A549 (cell line): ENCODE measurements at regions not wholly inside any gene's neighbourhood (a gene's known extent, or its start where the extent isn't known, plus 50 kb on each side); places are given as distances from the start of the nearest gene placed in this dataset.

ENCODE experiments used
- ATAC-seq, 2 experiments: fragments of 200-7000 bp in 1 of 2; fragments of >200 bp in 1 of 2; cut with Nextera tagmentation in 1 of 2; cut with Tn5 transposase in 1 of 2; 3 replicates each; pipeline versions ENCODE4 v1.8.0 to v1.9.1; 2018 to 2020; ENCODE audit warnings: mild to moderate bottlenecking in 1 of 2, moderate library complexity in 1 of 2
- CTCF ChIA-PET: fragments of 300-600 bp; sonication (Branson Sonifier 250); formaldehyde crosslinking; extraction: SDS; loops from one replicate; lab custom pipeline; 2021; ENCODE audit warnings: antibody characterized with exemption, inconsistent platforms; lab: Yijun Ruan, JAX
- POLR2A ChIA-PET: fragments of 350-600 bp; formaldehyde crosslinking; extraction: SDS; loops from one replicate; lab custom pipeline; 2021; ENCODE audit warnings: antibody characterized with exemption, inconsistent platforms; lab: Yijun Ruan, JAX
- DNase-seq, 2 experiments: peaks; one replicate each; pipeline versions ENCODE4 v3.0.0 to v3.0.0-alpha.2; 2011 to 2016; ENCODE audit warnings: low read depth in 1 of 2, low spot score in 1 of 2
- FAIRE-seq: peaks from 2 replicates; lab custom pipeline; 2011; peaks lifted over from hg19 to GRCh38; lab: Jason Lieb, UNC
- H3K27ac ChIP-seq, 2 experiments: fragments of >200 bp; sonication (Bioruptor Twin); formaldehyde crosslinking; 3 replicates each; pipeline ENCODE4 v1.5.1; 2016 to 2017
- H3K4me1 ChIP-seq: fragments of >200 bp; sonication (Bioruptor Twin); formaldehyde crosslinking; 3 replicates; pipeline ENCODE4 v1.6.1; 2016
- H3K4me2 ChIP-seq: fragments of >200 bp; sonication (Bioruptor Twin); formaldehyde crosslinking; 3 replicates; pipeline ENCODE4 v1.6.1; 2016
- H3K4me3 ChIP-seq: fragments of >200 bp; sonication (Bioruptor Twin); formaldehyde crosslinking; 3 replicates; pipeline ENCODE4 v1.5.1; 2016
- H3K9me3 ChIP-seq: fragments of >200 bp; sonication (Bioruptor Twin); formaldehyde crosslinking; 3 replicates; pipeline ENCODE4 v1.6.1; 2016
- BHLHE40 ChIP-seq: IDR thresholded peaks from 2 replicates; pipeline ENCODE4 v1.6.1; 2012; ENCODE audit warnings: low read depth, low read length, inconsistent platforms
- CBX2 ChIP-seq: fragments of 200-600 bp; sonication (generic); IDR thresholded peaks from 2 replicates; pipeline ENCODE4 v1.6.1; 2016; ENCODE audit warnings: low read depth, mild to moderate bottlenecking, borderline replicate concordance
- CBX8 ChIP-seq: fragments of 200-600 bp; sonication (generic); IDR thresholded peaks from 2 replicates; pipeline ENCODE4 v1.6.1; 2016
- CTCF ChIP-seq: fragments of >200 bp; sonication (Bioruptor Twin); formaldehyde crosslinking; IDR thresholded peaks from 3 replicates; pipeline ENCODE4 v1.5.1; 2016
- EHF ChIP-seq: fragments of 250-450 bp; sonication (Bioruptor Pico); IDR thresholded peaks from 2 replicates; pipeline ENCODE4 v1.5.0; 2020; ENCODE audit warnings: mild to moderate bottlenecking
- ELK1 ChIP-seq: fragments of 150-350 bp; IDR thresholded peaks from 2 replicates; pipeline ENCODE4 v1.6.1; 2014; ENCODE audit warnings: low read depth, mild to moderate bottlenecking, low read length
- EP300 ChIP-seq, 2 experiments: fragments of >200 bp; sonication (Bioruptor Twin); formaldehyde crosslinking; IDR thresholded peaks; 2 replicates in 1 of 2; 3 replicates in 1 of 2; pipeline ENCODE4 v1.6.1; 2016 to 2017
- ESRRA ChIP-seq: fragments of 150-350 bp; IDR thresholded peaks from 2 replicates; pipeline ENCODE4 v1.6.1; 2014; ENCODE audit warnings: mild to moderate bottlenecking, low read length, borderline replicate concordance
- FOSB ChIP-seq: fragments of 250-450 bp; sonication (Bioruptor Pico); IDR thresholded peaks from 2 replicates; pipeline ENCODE4 v1.5.0; 2020; ENCODE audit warnings: mild to moderate bottlenecking, moderate library complexity
- HES2 ChIP-seq: fragments of >200 bp; sonication (Bioruptor Twin); formaldehyde crosslinking; IDR thresholded peaks from 2 replicates; pipeline ENCODE4 v1.6.1; 2016
- HEYL ChIP-seq: fragments of 250-450 bp; sonication (Bioruptor Pico); IDR thresholded peaks from 2 replicates; pipeline ENCODE4 v1.8.0; 2021; ENCODE audit warnings: mild to moderate bottlenecking, moderate library complexity
- HOXB13 ChIP-seq: fragments of 250-450 bp; sonication (Bioruptor Pico); IDR thresholded peaks from 2 replicates; pipeline ENCODE4 v1.5.0; 2020; ENCODE audit warnings: low read depth, mild to moderate bottlenecking, moderate library complexity
- HOXB5 ChIP-seq: fragments of 250-450 bp; sonication (Bioruptor Pico); IDR thresholded peaks from 2 replicates; pipeline ENCODE4 v1.5.0; 2020; ENCODE audit warnings: mild to moderate bottlenecking, moderate library complexity
- JUN ChIP-seq, 2 experiments: fragments of >200 bp; sonication (Bioruptor Twin); formaldehyde crosslinking; IDR thresholded peaks; 2 replicates in 1 of 2; 3 replicates in 1 of 2; pipeline ENCODE4 v1.6.1; 2016 to 2017
- KDM5A ChIP-seq: fragments of 200-600 bp; sonication (generic); IDR thresholded peaks from 2 replicates; pipeline ENCODE4 v1.6.1; 2016; ENCODE audit warnings: antibody characterized with exemption, mild to moderate bottlenecking
- MAZ ChIP-seq: fragments of 150-350 bp; IDR thresholded peaks from 2 replicates; pipeline ENCODE4 v1.6.1; 2014; ENCODE audit warnings: antibody characterized with exemption, low read depth, low read length, borderline replicate concordance
- NPAS2 ChIP-seq: fragments of 250-450 bp; sonication (Bioruptor Pico); IDR thresholded peaks from 2 replicates; pipeline ENCODE4 v1.8.0; 2022; ENCODE audit warnings: mild to moderate bottlenecking, moderate library complexity, borderline replicate concordance
- RARB ChIP-seq: fragments of 250-450 bp; sonication (Bioruptor Pico); IDR thresholded peaks from 2 replicates; pipeline ENCODE4 v1.8.0; 2021; ENCODE audit warnings: mild to moderate bottlenecking, moderate library complexity
- RCOR1 ChIP-seq: fragments of 150-350 bp; IDR thresholded peaks from 2 replicates; pipeline ENCODE4 v1.6.1; 2014; ENCODE audit warnings: antibody characterized with exemption, low read length, low read depth
- RNF2 ChIP-seq: fragments of 200-600 bp; sonication (generic); IDR thresholded peaks from 2 replicates; pipeline ENCODE4 v1.6.1; 2016; ENCODE audit warnings: low read depth, mild to moderate bottlenecking, antibody characterized with exemption, moderate library complexity, borderline replicate concordance
- SREBF2 ChIP-seq: fragments of 450-650 bp; IDR thresholded peaks from 2 replicates; pipeline ENCODE4 v1.6.1; 2014; ENCODE audit warnings: mild to moderate bottlenecking, moderate library complexity
- TP53 ChIP-seq: fragments of 250-450 bp; sonication (Bioruptor Pico); IDR thresholded peaks from 2 replicates; pipeline ENCODE4 v1.5.0; 2021; ENCODE audit warnings: mild to moderate bottlenecking, moderate library complexity
- USF2 ChIP-seq: fragments of 450-650 bp; IDR thresholded peaks from 2 replicates; pipeline ENCODE4 v1.6.1; 2014; ENCODE audit warnings: antibody characterized with exemption
- ZFP36 ChIP-seq: fragments of 450-650 bp; IDR thresholded peaks from 2 replicates; pipeline ENCODE4 v1.6.1; 2014; ENCODE audit warnings: borderline replicate concordance; ENCODE audit not compliant: partially characterized antibody
- ZNF302 ChIP-seq: fragments of 250-450 bp; sonication (Bioruptor Pico); IDR thresholded peaks from 2 replicates; pipeline ENCODE4 v1.9.0; 2021; ENCODE audit warnings: inconsistent platforms, mild to moderate bottlenecking, moderate library complexity
- ZSCAN20 ChIP-seq: fragments of 250-450 bp; sonication (Bioruptor Pico); IDR thresholded peaks from 2 replicates; pipeline ENCODE4 v1.8.0; 2022; ENCODE audit warnings: mild to moderate bottlenecking, moderate library complexity
- WGBS: methylation state at CpG from one replicate; pipeline ENCODE4 v1.1.6; 2017; ENCODE audit errors: missing lambda C conversion rate; 5-methylcytosine and 5-hydroxymethylcytosine counted together
- TF ChIP-seq, protein P1 (sequence below): fragments of >200 bp; sonication (Bioruptor Twin); formaldehyde crosslinking; IDR thresholded peaks from 3 replicates; pipeline ENCODE4 v1.6.1; 2016

DNA sequence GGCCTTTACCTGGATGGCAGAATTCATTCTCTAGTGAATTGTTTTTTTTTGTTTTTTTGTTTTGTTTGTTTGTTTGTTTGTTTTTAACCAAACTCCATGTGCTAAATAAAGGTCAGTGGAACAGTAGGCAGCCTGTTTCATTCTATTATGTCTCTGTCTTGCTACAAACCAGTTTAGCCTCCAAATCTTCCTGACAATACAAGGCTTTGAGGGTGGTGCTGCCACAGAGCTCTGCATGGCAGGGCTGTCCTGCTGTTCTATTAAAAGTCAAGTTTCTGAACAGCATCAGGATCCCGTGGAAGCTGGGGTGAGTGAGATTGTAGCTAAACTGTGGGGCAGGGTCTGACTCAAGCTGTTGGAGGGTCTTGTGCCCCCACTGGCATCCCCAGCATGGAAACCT, 144.1 kb upstream of the MAST4 start:
- no peak for DNase-seq
- no peak for TF ChIP-seq HEYL (CRISPR knock-in tag)
- TF ChIP-seq ZFP36 = no peak
- TF ChIP-seq MAZ = no peak
- no peak for TF ChIP-seq ELK1
- TF ChIP-seq JUN (IDR thresholded peaks at IDR 0.05) = no peak
- no peak for TF ChIP-seq CTCF
- TF ChIP-seq ZSCAN20 (CRISPR knock-in tag) = no peak
- no peak for TF ChIP-seq RNF2
- no peak for TF ChIP-seq RARB (CRISPR knock-in tag)
- no peak for TF ChIP-seq SREBF2
- no peak for TF ChIP-seq HES2
- TF ChIP-seq CBX8 = no peak
- no peak for TF ChIP-seq ESRRA
- no peak for TF ChIP-seq CBX2
- TF ChIP-seq EP300 (IDR thresholded peaks at IDR 0.05) = no peak
- no peak for TF ChIP-seq USF2
- TF ChIP-seq BHLHE40 = no peak
- no peak for TF ChIP-seq FOSB (CRISPR knock-in tag)
- TF ChIP-seq HOXB13 (CRISPR knock-in tag) = no peak
- Histone ChIP-seq H3K4me2 (no peak overlapping the region), H3K9me3 (no peaks in the 10 kb centered on the region), H3K4me3 (no peak overlapping the region), H3K4me1 (no peaks in the 10 kb centered on the region), H3K27ac (no peak overlapping the region)
- FAIRE-seq = no peak
- WGBS = 11% methylated on average over 1 of the region's 1 CpG
- ChIA-PET POLR2A (no interaction called here), CTCF (no interaction called here)
- ATAC-seq = no peak

- Histone ChIP-seq H3K27ac (no peak overlapping the region), H3K4me2 (no peak overlapping the region), H3K4me3 (no peak overlapping the region), H3K9me3 (no peaks in the 10 kb centered on the region), H3K4me1 (no peaks in the 10 kb centered on the region)
- ChIA-PET POLR2A (no interaction called here), CTCF (no interaction called here)
- TF ChIP-seq RCOR1 = no peak
- TF ChIP-seq TP53 = no peak
- no peak for TF ChIP-seq HOXB5
- TF ChIP-seq EHF (CRISPR knock-in tag) = no peak
- TF ChIP-seq BHLHE40 = no peak
- TF ChIP-seq, protein P1, sequence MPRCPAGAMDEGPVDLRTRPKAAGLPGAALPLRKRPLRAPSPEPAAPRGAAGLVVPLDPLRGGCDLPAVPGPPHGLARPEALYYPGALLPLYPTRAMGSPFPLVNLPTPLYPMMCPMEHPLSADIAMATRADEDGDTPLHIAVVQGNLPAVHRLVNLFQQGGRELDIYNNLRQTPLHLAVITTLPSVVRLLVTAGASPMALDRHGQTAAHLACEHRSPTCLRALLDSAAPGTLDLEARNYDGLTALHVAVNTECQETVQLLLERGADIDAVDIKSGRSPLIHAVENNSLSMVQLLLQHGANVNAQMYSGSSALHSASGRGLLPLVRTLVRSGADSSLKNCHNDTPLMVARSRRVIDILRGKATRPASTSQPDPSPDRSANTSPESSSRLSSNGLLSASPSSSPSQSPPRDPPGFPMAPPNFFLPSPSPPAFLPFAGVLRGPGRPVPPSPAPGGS = no peak
- no peak for TF ChIP-seq CTCF
- no peak for TF ChIP-seq KDM5A
- TF ChIP-seq NPAS2 (CRISPR knock-in tag) = no peak
- TF ChIP-seq ZNF302 = no peak
- TF ChIP-seq ELK1 = no peak
- no peak for DNase-seq
- no peak for ATAC-seq
- WGBS = 37% methylated on average over 13 of the region's 13 CpGs
- FAIRE-seq = no peak
Observed at GRCh38 chr5:66454186-66455078, 141.8 kb upstream of the MAST4 start.
